ENCODE measurements at regions not wholly inside any gene's neighbourhood (a gene's known extent, or its start where the extent isn't known, plus 50 kb on each side); places are given as distances from the start of the nearest gene placed in this dataset.
"Not testable (repeated sequence)": the region's sequence is repeated elsewhere in the genome, so short reads cannot be mapped to it uniquely, and the experiment has no call there.

- H3K27me3 Mint-ChIP-seq; H3K4me3 Mint-ChIP-seq; DNase-seq; H3K4me1 Mint-ChIP-seq (ENCODE audit: low read depth); intact Hi-C loops (cut with micrococcal nuclease); H3K27ac Mint-ChIP-seq; H3K36me3 Mint-ChIP-seq (ENCODE audit: low read depth); CTCF ChIA-PET; H3K9me3 Mint-ChIP-seq; ATAC-seq; POLR2A ChIA-PET: not testable (repeated sequence)
Measured at GRCh38 chrX:141520750-141521149, 63.8 kb downstream of the SPANXA1 start.

GRCh38 chrX:141475788-141476187 is 108.8 kb downstream of the SPANXA1 start:
- H3K4me3 Mint-ChIP-seq; H3K9me3 Mint-ChIP-seq; ATAC-seq; CTCF ChIA-PET; H3K27ac Mint-ChIP-seq; DNase-seq; intact Hi-C loops (cut with micrococcal nuclease); H3K4me1 Mint-ChIP-seq (ENCODE audit: low read depth); H3K27me3 Mint-ChIP-seq; H3K36me3 Mint-ChIP-seq (ENCODE audit: low read depth); POLR2A ChIA-PET: not testable (repeated sequence)

GRCh38 chrX:141469469-141469868 is 115.1 kb downstream of the SPANXA1 start:
- no peaks in the 10 kb centered on the region for H3K4me1 Mint-ChIP-seq (ENCODE audit: low read depth)
- no peak overlapping the region for H3K27ac Mint-ChIP-seq
- H3K4me3 Mint-ChIP-seq: no peak overlapping the region
- CTCF ChIA-PET: no interaction called here
- POLR2A ChIA-PET: no interaction called here
- H3K27me3 Mint-ChIP-seq: no peaks in the 10 kb centered on the region
- intact Hi-C loops (cut with micrococcal nuclease): no loop called here
- DNase-seq (no peak), ATAC-seq (no peak)
- H3K36me3 Mint-ChIP-seq (ENCODE audit: low read depth): no peaks in the 10 kb centered on the region
- no peak for TF ChIP-seq CTCF (IDR thresholded peaks at IDR 0.05)
- H3K9me3 Mint-ChIP-seq: peaks cover 3% of the 10 kb centered on the region

- no peaks in the 10 kb centered on the region for H3K4me1 Mint-ChIP-seq (ENCODE audit: low read depth)
- TF ChIP-seq CTCF (IDR thresholded peaks at IDR 0.05): no peak
- no peaks in the 10 kb centered on the region for H3K36me3 Mint-ChIP-seq (ENCODE audit: low read depth)
- peaks cover 3% of the 10 kb centered on the region for H3K9me3 Mint-ChIP-seq
- no peak for DNase-seq
- H3K4me3 Mint-ChIP-seq: no peak overlapping the region
- no peak overlapping the region for H3K27ac Mint-ChIP-seq
- CTCF ChIA-PET: no interaction called here
- no peaks in the 10 kb centered on the region for H3K27me3 Mint-ChIP-seq
- intact Hi-C loops (cut with micrococcal nuclease): no loop called here
- POLR2A ChIA-PET: no interaction called here
- ATAC-seq: no peak
Measured at GRCh38 chrX:141468940-141469339, 115.6 kb downstream of the SPANXA1 start.

- Mint-ChIP-seq H3K9me3 (peaks cover 3% of the 10 kb centered on the region), H3K27me3 (no peaks in the 10 kb centered on the region), H3K4me3 (no peak overlapping the region), H3K36me3 (ENCODE audit: low read depth) (no peaks in the 10 kb centered on the region), H3K27ac (no peak overlapping the region), H3K4me1 (ENCODE audit: low read depth) (no peaks in the 10 kb centered on the region)
- ChIA-PET CTCF (no interaction called here), POLR2A (no interaction called here)
- no peak for DNase-seq
- no peak for TF ChIP-seq CTCF (IDR thresholded peaks at IDR 0.05)
- ATAC-seq: no peak
- intact Hi-C loops (cut with micrococcal nuclease): no loop called here
Measured at GRCh38 chrX:141467442-141467841, 117.1 kb downstream of the SPANXA1 start.

GRCh38 chrX:141455103-141455502 is 129.4 kb downstream of the SPANXA1 start:
- no peak for TF ChIP-seq CTCF (IDR thresholded peaks at IDR 0.05)
- no peak for ATAC-seq
- no peak overlapping the region for H3K4me3 Mint-ChIP-seq
- H3K4me1 Mint-ChIP-seq (ENCODE audit: low read depth): no peaks in the 10 kb centered on the region
- ChIA-PET CTCF (no interaction called here), POLR2A (no interaction called here)
- H3K9me3 Mint-ChIP-seq: peaks cover 2% of the 10 kb centered on the region
- DNase-seq: no peak
- intact Hi-C loops (cut with micrococcal nuclease): no loop called here
- no peaks in the 10 kb centered on the region for H3K36me3 Mint-ChIP-seq (ENCODE audit: low read depth)
- H3K27me3 Mint-ChIP-seq: no peaks in the 10 kb centered on the region
- H3K27ac Mint-ChIP-seq: no peak overlapping the region
